ENCODE measurements at regions not wholly inside any gene's neighbourhood (a gene's known extent, or its start where the extent isn't known, plus 50 kb on each side); places are given as distances from the start of the nearest gene placed in this dataset.
"Not testable (repeated sequence)": the region's sequence is repeated elsewhere in the genome, so short reads cannot be mapped to it uniquely, and the experiment has no call there.

DNA sequence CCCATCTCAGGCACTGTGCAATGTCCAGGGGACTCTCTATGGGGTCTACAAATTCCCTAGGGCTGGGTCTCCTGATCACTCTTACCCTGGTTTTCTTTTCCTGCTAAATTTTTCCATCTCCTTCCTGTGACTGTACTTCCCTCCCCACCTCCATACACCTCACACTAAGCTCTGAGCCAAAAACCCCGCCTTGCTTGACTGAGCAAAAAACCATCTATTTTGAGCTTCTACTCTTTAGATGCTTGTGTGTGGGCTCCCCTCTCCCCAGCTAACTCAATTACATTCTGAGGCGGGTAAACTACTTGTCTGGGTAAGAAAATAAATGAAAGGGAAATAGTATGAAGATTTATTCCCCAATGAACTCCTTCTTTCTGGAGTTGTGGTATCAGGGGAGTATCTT, 187.9 kb downstream of the PTPRU start:
- no peak for DNase-seq

DNA sequence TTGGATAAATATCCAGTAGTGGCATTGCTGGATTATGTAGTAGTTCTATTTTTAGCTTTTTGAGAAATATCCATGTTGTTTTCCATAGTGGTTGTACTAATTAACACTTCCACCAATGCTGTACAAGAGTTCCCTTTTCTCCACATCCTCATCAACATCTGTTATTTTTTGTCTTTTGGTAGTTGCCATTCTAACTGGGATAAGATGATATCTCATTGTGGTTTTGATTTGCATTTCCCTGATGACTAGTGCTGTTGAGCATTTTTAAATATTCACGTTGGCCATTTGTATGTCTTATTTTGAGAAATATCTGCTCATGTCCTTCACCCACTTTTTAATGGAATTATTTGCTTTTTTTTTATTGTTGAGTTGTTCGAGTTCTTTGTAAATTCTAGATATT, 183.9 kb downstream of the PTPRU start:
- no peak for DNase-seq

DNA sequence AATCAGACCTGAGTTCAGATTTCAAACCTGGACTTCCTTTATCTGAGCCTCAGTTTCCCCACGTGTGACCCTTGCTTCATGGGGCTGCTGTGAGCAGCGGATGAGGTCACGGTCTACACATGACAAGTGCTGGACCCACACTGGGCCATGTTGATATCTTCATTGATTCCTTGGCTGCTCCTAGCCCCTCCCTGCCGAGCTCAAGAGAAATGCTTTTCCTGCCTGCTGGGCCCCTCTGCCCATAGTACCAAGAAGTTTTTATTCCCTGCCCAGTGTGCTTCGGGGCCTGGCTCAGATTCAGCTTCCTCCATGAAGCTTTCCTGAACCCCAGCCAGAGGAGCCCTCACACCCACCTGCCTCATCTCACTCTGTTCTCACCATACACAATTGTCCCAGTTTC, 181.6 kb downstream of the PTPRU start:
- DNase-seq = no peak

DNA sequence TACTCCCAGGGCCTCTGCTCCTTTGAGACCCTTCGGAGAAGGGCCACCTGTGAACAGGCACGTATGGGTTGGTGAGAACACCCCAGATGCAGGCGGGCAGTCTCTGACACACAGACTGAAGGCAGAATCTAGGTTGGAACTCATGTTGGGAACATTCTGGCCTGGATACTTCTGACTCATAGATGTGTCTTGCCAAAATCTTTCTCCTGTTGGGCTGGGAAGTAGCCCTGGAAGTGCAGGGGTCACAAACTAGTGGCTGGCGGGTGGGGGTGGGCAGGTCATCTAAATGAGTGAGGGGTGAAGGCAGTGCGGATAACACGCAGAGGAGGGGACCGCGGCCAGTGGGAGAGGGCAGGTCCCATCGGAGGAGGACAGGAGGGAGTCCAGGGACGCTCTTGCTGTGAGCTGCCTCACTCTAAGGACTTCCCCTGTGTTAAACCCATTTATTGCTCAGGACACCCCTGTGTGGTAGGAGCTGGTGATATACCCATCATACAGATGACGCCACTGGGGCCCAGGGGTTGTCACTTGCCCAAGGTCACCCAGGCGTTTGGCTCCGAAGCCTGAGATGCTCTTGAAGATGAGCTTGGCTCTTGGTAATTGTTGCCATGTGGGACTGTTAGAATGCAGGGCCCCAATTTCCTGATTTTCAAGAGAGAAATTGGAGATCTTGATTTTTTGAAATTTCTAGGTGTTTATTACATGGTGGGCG, 181.0 kb downstream of the PTPRU start:
- DNase-seq = no peak

DNA sequence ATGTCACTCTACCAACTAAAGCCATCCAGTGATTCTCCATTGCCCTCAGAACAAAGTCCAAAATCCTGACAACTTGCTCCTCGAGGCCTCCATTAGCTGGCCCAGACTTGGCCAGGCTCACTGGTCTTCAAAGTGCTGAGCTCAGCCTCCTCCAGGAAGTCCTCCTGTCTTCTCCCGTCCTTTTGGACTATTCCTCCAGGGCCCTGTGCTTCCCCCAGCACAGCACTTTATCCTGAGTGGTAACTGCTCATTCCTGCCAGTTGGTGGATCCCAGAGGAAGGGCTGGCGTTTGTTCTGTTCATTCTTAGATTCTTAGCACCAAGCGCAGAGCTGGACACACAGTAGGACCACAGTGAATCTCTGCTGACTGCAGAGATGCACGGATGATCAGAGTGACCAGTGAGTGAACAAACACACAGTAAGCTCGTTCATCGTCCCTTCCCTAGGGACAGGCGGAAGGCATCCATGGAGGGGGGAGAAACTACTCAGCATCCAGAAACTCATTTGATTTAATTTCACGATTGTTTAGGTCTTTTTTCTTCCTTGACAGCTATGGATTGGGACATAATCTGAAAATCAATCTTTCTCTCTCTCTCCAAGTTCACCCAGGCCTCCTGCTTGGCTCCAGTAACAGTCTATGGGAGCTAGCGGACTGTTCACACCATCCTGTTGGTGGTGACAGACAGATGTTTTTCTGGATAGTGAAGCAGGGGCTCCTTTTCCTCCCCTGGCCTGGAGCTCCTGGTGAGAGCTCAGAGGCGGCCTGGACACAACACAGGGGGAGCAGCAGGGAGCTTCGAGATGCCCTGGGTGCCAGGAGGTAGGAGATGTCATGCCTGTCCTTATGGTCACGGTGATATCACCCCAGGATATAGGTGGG, 180.2 kb downstream of the PTPRU start:
- no peak for DNase-seq

DNA sequence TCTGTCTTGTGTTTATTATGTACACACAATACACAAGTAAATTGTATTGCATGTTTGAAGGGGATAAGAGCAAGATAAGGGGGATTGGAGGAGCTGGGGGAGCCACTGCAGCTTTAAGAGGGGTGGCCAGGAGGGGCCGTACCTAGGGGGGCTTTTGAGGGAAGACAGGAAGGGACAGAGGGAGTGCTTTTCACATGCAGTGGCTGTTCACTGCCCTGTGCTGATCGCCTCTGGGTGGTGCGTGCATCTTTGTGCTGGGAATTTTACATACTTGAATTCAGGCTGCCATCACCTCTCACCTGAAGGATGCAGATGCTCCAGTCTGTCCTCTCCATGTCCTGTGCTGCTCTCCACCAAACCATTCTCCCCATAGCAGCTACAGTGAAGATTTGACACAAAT, 179.5 kb downstream of the PTPRU start:
- no peak for DNase-seq

DNA sequence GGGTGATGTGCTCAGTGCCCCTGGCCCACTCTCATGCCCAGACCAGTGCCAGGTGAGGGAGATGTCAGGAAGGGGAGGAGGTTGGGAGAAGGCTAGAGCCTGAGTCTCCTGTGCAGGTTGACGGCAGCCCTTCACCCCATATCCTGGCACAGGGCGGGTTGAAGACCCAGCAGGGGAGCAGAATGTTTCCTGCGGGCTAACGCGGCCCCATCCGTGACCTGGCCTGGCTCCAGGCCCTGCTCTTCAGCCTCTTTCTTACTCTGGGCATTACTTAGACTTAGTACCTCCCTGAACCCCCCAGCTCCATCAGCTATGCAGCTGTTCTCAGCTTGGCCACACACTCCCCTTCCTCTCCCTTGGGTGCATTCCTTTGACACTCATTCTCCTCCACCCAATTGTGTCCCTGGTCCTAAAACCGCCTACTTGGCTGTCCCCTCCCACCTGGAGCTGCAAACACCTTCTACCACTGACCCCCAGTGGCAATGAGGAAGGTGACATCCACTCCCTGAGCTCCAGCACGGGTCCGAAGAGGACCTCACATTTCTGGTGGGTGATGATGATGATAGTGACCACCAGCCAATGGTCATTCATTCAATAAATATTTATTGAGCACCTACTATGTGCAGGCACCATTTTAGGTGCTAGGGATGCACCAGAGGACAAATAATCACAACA, 179.0 kb downstream of the PTPRU start:
- DNase-seq = no peak

DNA sequence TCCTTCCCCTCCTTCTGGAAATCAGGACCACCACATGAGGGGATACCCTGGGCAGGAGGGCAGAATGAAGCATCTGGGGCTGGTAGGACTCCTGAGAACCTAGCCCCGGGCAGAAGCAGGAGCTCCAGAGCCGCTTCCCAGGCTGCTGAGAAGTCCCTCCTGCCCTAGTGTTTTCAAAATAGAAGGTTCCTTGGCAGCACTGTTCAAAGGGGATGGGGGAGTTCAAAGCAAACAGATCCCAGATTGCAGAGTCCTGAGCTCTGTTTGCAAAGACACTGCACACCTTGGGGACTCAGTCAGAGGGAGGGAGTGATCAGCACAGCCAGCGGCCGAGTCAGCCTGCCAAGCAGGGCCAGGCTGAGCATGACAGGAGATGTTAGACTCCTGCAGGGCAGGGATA, 177.8 kb downstream of the PTPRU start:
- no peak for DNase-seq

DNA sequence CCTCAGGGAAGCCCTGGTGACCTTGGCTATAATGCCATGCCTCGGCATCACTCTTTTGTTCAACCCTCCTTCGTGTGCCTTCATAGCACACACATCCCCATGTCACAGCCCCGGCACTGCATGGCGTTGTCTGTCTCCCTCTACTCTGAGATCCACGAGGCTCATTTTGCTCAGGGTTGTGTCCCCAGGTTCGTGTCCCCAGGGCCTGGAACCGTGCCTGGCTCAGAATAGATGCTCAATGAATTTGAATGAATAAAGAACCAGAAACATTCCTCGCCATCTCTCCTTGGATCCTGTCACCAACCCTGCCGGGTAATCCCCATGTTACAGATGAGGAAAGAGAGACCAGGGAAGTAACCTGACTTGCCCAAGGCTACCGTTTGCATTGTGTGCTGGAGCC, 177.3 kb downstream of the PTPRU start:
- no peak for DNase-seq

DNA sequence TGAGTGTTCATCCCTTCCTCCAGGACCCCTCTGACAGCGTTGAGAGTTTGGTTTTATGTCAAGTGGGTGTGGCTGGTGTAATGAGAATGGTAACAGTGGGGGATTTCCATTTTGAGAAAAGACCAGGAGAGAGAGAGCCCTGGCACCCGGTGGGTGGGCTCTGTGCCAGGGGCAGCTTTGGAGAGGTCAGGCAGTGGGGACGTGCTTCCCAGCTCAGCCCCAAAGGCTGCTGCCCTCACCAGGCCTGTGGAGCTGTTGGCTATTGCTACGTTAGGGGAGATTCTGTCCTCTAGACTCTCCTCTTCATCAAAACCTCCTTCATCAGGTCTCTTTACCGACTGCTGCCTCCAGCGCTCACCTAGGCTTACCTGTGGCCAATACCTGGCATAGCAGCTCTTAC, 176.3 kb downstream of the PTPRU start:
- no peak for DNase-seq

DNA sequence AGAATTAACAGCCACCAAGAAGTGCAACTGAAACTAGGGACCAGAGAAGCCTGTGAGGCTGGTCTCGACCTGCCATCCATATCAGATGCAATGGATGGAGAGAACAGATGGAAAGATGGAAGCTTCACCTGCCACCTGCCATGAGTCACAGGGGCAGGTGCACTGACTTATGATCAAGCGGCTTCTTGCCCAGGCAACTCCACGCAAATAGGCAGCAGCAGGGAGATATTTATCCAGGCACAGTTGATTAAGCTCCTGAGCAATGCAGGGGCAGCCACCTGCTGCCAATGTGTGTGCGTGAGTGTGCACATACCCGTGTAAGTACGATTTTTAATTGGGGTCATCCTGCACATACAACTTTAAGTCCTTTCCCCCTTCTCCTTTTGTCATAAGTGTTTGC, 174.2 kb downstream of the PTPRU start:
- no peak for DNase-seq

DNA sequence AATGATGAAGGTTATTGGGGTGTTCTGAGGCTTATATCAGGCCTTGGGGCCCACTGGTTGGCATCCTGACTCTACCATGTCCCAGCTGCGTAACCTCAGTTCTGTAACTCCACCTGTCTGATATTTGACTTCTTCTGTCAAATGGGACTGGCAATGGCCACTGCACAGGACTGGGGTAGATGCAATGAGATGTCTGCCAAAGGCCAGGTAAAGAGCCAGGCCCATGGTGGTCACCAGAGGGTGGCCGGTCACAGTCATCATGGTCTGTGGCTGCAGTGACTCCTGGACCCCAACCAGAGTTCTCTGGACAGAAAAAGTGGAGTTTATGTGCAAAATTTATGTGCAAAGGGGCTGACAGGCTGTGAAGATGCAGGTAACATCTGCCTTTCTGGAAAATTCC, 173.3 kb downstream of the PTPRU start:
- no peak for DNase-seq

DNA sequence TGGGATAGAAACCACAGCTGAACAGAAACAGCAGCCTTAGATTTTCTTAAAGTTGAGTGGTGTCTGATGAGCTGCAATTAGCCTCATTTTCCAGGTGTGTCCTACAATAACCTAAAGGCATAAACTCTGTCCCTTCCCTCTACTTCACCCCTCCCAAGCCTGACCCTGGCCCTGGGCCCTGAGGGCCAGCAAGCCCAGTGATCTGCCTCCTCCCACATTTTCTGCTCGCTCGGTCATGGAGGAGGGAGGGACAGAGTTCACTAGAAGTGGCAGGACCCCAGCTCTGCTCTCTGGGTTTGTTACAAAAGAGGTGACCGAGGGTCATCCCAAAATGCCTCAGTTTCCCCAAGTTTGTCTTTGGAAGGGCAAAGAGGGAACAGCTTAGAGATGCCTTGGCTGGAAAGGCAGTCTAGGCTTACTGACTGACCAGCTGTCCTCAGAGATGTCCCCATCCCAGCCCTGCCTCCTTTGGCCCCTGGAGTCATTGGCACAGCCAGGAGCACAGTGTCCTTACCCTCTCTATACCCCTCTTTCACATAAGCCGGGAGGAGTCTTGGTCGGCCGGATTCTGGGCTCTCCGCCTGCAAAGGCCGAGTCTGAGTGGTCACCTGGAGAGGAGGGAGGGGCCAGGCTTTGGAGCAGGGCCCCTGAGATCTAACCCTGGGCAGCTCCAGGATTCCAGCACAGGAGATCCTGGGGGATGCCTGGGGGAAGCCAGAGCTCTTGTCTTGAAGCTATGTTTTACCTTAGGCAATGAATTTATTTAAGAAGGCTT, 172.7 kb downstream of the PTPRU start:
- no peak for DNase-seq

DNA sequence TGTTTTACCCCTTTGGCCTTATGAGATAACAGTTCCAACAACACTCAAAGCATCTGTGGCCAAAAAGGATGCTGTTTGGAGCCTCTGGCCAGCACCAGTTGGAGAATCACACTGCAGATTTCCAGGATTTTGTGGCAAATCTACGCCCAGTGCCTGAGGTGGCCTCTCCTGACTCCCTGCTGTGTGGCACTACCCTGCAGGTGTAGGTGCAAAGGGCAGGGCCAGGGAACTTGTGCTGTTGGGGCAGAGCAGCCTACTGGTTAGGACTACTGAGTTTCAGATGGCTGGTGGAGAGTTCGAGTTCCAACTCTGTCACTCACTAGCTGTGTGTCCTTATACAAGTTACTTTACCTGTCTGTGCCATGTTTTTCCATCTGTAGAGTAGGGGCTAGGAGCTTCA, 170.5 kb downstream of the PTPRU start:
- no peak for DNase-seq

DNA sequence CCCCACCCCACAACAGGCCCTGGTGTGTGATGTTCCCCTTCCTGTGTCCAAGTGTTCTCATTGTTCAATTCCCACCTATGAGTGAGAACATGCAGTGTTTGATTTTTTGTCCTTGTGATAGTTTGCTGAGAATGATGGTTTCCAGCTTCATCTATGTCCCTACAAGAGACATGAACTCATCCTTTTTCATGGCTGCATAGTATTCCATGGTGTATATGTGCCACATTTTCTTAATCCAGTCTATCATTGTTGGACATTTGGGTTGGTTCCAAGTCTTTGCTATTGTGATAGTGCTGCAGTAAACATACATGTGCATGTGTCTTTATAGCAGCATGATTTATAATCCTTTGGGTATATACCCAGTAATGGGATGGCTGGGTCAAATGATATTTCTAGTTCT, 163.9 kb downstream of the PTPRU start:
- not testable (repeated sequence) for DNase-seq

DNA sequence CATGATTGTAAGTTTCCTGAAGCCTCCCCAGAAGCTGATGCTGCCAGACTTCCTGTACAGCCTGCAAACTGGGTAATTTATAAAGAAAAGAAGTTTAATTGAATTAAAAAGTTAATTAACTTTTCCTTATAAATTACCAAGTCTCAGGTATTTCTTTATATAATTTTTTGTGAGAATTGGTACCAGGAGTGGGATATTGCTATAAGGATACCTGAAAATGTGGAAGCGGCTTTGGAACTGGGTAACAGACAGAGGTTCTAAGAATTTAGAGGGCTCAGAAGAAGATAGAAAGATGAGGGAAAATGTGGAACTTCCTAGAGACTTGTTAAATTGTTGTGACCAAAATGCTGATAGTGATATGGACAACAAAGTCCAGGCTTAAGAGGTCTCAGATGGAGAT, 163.1 kb downstream of the PTPRU start:
- no peak for DNase-seq

DNA sequence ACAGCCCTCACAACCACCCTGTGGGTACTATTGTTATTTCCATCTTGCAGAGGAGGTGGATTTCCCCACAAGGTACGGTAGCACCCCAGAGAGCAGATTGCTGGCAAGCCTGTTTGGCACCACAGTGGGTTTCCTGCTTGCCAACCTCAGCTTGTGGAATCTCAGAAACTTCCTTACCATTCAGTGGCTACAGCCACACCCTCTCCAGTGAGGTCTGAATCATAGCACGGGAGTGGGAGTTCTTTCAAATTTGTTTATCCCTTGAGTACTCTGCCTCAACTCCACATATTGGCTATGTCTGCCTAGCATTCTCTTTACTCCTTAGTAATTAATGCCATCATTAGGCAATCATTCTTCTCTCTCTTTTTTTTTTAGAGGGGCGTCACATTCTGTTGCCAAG, 162.1 kb downstream of the PTPRU start:
- DNase-seq = no peak

DNA sequence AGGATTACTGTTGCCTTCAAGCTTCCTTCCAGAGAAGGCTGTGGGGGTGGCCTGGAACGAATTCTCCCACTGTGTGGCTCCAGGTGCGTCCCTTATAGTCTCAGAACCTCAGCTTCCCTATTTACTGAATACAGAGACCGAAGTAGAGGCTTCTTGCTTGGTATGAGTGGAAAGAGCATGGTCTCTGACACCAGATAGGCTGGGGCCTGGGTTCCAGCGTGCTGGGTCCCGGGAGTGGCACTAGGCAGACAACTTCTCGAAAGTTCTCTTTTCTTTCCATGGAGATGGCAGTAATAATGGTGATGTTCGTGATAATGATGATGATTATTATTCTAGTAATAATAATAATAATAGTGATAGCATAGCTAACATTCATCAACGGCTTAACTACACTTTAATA, 161.7 kb downstream of the PTPRU start:
- no peak for DNase-seq

DNA sequence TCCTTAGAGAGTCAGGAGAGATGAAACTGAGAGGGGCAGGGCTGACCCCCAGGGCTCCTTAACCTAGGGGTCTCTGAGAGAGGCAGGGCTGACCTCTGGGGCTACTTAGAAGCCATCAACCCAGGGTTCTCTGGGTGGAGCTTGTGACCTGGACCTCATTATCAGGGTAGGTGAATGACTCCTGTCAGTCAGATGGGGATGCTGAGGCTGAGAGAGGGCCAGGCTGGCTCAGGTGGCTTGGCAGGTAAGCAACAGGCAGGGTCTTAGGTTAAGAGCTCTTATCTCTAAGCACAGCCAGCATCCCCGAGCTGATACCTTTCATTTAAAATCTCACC, 160.9 kb downstream of the PTPRU start:
- no peak for DNase-seq

DNA sequence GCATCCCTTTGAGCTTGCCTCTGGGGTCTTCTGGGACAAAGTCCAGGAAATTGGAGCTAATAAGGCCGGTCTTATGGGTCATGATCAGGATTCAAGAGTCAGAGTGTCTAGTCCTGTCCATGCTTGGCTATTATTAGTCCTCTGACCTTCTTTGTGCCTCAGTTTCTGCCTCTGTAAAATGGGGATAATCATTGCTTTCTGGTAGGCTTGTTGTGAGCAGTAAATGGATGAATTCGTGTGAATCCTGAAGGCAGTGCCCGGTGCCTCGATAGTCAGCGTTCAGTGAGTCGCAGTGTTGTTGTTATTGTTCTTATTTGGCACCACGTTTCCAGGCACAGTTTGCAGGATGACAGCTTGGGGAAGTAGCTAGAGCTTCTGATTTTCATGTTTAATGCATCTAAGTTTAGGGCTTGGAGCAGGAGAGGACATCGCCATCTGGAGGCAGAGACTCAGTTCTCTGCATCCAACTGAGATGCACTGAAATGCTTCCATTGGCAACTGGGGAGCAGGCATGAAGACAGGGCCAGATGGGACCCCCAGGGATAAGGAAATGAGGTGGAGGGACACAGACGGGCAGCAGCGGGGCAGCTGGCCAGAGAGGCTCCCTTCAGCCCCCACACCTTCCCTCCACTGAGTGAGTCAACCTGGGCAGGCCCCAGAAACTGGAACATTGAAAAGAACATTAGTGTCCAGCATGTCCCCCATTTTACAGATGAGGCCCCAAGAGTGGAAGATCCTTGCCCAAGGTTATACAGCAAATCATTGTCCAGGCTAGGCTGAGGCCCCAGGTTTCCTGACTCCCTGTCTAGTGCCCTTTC, 160.3 kb downstream of the PTPRU start:
- no peak for DNase-seq

DNA sequence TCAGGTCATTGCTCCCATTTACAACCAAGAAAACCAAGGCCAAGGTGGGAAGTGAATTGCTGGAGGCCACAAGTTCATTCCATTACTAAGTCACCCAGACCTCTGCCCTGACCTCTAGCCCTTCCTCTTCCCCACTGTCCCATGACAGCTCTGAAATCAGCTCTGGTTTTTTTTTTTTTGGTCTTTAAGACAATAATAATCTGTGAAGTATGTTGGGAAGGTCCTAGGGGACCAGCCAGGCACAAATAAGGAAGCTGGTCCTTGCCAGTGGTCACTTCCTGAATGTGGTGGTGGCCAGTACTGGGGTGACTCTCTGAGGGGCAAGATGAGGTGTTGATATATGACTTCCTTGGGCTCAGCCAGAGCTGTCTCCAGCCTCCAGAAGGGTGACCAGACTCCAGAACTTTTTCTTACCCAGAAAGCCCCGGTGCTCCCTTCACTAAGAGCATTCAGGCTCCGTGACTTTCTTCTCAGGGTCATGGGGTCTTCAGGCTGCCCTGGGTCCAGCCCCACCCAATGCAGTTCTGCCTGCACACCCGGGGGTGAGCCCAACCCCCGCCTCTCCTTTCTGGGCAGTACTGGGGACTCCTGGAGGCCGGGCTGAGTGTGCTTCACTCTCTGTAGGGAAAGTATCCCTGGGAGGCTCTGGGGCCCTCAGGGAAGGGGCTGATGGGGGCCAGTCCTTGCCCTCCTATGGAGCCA, 159.6 kb downstream of the PTPRU start:
- DNase-seq = no peak
